ENCODE measurements at regions not wholly inside any gene's neighbourhood (a gene's known extent, or its start where the extent isn't known, plus 50 kb on each side); places are given as distances from the start of the nearest gene placed in this dataset.

DNA sequence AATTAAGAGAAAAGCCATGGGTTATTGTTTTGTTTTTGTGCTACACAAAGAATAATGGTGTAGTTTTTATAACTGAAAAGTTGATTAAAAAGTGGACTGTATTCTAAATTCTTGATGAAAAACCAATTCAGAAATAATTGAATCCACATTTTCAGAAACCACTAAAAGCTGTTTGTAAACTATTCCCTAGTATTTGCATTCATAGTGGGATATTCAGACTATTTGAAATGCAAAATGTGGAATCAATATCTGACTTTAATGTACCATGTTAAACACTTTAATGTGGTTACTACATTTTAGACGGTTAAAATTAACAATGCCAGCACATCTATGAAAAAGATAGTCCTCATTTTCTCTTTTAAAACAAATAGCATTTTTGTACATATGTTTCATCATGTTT lies 104.6 kb downstream of the ZIC4 start:
- ChIA-PET POLR2A (no interaction called here), CTCF (interaction anchor here (0.7 kb wide), 1 partner anchor 58 kb away, joined by 3 read pairs; no protein-coding TSS in a partner anchor), RAD21 (ENCODE audit: low non-redundant PET in 1 of 2, low total read pairs in 2 of 2, uncharacterized antibody in 2 of 2, unreplicated experiment in 2 of 2) (no interaction called here)
- no peaks in the 10 kb centered on the region for H3K27me3 ChIP-seq (ENCODE audit: insufficient read depth, low read length)
- intact Hi-C loops (cut with micrococcal nuclease), result no loop called here
- no TSS peak for BruUV-seq (replicated peaks)
- H2AFZ ChIP-seq (ENCODE audit: low read depth, low read length, poor library complexity, severe bottlenecking), result no peak overlapping the region
- H3K4me3 ChIP-seq (replicated peaks in 1 of 2; ENCODE audit: low read depth in 1 of 2, low read length in 2 of 2), result no peak overlapping the region
- no peaks in the 10 kb centered on the region for H3K79me2 ChIP-seq (ENCODE audit: insufficient read depth, low read length)
- ATAC-seq, result no peak
- H4K20me1 ChIP-seq (ENCODE audit: insufficient read depth), result no peaks in the 10 kb centered on the region
- no peaks in the 10 kb centered on the region for H3K36me3 ChIP-seq (ENCODE audit: control insufficient read depth in 1 of 2, insufficient read depth in 2 of 2, low read length in 2 of 2)
- no peak overlapping the region for H3K9ac ChIP-seq (ENCODE audit: low read length)
- H3K27ac ChIP-seq (ENCODE audit: low read depth, low read length), result no peak overlapping the region
- no peaks in the 10 kb centered on the region; the same call in 1 of the 2 replicates for H3K9me2 ChIP-seq (ENCODE audit: insufficient read depth)
- DNase-seq (ENCODE audit: low read depth, low spot score), result no peak
- TF ChIP-seq EGR1 (IDR thresholded peaks at IDR 0.05; ENCODE audit: low read depth) (no peak), ELF1 (IDR thresholded peaks at IDR 0.05; ENCODE audit: borderline replicate concordance, low read depth) (no peak), YY1 (IDR thresholded peaks at IDR 0.05; ENCODE audit: extremely low read depth, insufficient replicate concordance, low read depth, low read length) (no peak)
- no peak overlapping the region for H3K4me2 ChIP-seq (ENCODE audit: low read length)
- H3K9me3 ChIP-seq (ENCODE audit: control insufficient read depth in 1 of 2, insufficient read depth in 1 of 2, low read depth in 1 of 2, low read length in 2 of 2), result no peaks in the 10 kb centered on the region
- H3K4me1 ChIP-seq (ENCODE audit: control insufficient read depth in 1 of 2, insufficient read depth in 2 of 2, low read length in 2 of 2), result no peaks in the 10 kb centered on the region

GRCh38 chr3:147299656-147300055 lies 106.7 kb downstream of the ZIC4 start:
- Histone ChIP-seq H3K4me1 (ENCODE audit: control insufficient read depth in 1 of 2, insufficient read depth in 2 of 2, low read length in 2 of 2) (no peaks in the 10 kb centered on the region), H3K27me3 (ENCODE audit: insufficient read depth, low read length) (no peaks in the 10 kb centered on the region), H3K9ac (ENCODE audit: low read length) (no peak overlapping the region), H2AFZ (ENCODE audit: low read depth, low read length, poor library complexity, severe bottlenecking) (no peak overlapping the region), H3K27ac (ENCODE audit: low read depth, low read length) (no peak overlapping the region), H3K9me3 (ENCODE audit: control insufficient read depth in 1 of 2, insufficient read depth in 1 of 2, low read depth in 1 of 2, low read length in 2 of 2) (no peaks in the 10 kb centered on the region), H3K79me2 (ENCODE audit: insufficient read depth, low read length) (no peaks in the 10 kb centered on the region), H3K4me2 (ENCODE audit: low read length) (no peak overlapping the region), H4K20me1 (ENCODE audit: insufficient read depth) (no peaks in the 10 kb centered on the region), H3K9me2 (ENCODE audit: insufficient read depth) (no peaks in the 10 kb centered on the region), H3K4me3 (replicated peaks in 1 of 2; ENCODE audit: low read depth in 1 of 2, low read length in 2 of 2) (no peak overlapping the region), H3K36me3 (ENCODE audit: control insufficient read depth in 1 of 2, insufficient read depth in 2 of 2, low read length in 2 of 2) (no peaks in the 10 kb centered on the region)
- DNase-seq (ENCODE audit: low read depth, low spot score) (no peak), ATAC-seq (no peak)
- ChIA-PET RAD21 (ENCODE audit: low non-redundant PET in 1 of 2, low total read pairs in 2 of 2, uncharacterized antibody in 2 of 2, unreplicated experiment in 2 of 2) (no interaction called here), POLR2A (no interaction called here), CTCF (no interaction called here)
- no peak for TF ChIP-seq RAD21 (IDR thresholded peaks at IDR 0.05; ENCODE audit: low read depth)
- no peak for TF ChIP-seq POLR2A (IDR thresholded peaks at IDR 0.05; ENCODE audit: borderline replicate concordance, extremely low read depth, insufficient read depth, insufficient read length)
- TF ChIP-seq SRF (IDR thresholded peaks at IDR 0.05; ENCODE audit: low read depth), result no peak
- no TSS peak for BruUV-seq (replicated peaks)
- intact Hi-C loops (cut with micrococcal nuclease), result no loop called here
